ENCODE measurements at regions not wholly inside any gene's neighbourhood (a gene's known extent, or its start where the extent isn't known, plus 50 kb on each side); places are given as distances from the start of the nearest gene placed in this dataset.

DNA sequence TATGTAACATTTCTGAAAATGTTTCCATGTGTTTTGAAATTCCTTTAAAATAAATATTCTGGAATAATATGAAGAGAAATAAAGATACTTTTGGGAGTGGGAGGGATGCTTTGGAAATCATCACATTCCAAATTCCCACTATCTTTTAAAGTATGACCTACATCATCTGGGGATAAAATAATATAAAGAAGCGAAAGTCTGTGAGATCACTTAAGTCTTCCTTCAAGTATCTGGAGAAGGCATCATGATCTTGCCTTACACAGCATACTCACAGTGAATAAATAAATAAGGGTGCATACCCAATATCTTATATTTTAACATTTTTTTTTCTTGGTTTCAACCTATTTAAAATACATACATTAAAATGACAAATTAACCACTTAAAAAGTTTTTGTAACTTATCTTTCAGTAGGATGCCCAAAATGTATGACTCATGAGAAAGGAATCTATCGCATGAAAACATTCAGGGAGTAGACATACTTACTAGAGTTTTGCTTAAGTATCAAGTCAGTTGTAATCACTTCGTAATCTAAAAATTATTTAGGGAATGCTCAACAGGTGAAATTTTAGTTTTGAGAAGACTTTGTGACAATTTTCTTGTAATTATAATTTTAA, 248.3 kb upstream of the COL3A1 start:
- TF ChIP-seq, protein P1, sequence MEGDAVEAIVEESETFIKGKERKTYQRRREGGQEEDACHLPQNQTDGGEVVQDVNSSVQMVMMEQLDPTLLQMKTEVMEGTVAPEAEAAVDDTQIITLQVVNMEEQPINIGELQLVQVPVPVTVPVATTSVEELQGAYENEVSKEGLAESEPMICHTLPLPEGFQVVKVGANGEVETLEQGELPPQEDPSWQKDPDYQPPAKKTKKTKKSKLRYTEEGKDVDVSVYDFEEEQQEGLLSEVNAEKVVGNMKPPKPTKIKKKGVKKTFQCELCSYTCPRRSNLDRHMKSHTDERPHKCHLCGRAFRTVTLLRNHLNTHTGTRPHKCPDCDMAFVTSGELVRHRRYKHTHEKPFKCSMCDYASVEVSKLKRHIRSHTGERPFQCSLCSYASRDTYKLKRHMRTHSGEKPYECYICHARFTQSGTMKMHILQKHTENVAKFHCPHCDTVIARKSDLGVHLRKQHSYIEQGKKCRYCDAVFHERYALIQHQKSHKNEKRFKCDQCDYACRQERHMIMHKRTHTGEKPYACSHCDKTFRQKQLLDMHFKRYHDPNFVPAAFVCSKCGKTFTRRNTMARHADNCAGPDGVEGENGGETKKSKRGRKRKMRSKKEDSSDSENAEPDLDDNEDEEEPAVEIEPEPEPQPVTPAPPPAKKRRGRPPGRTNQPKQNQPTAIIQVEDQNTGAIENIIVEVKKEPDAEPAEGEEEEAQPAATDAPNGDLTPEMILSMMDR (IDR thresholded peaks at IDR 0.05): no peak
- no peak for TF ChIP-seq EP300 (IDR thresholded peaks at IDR 0.05)
- TF ChIP-seq POLR2A (IDR thresholded peaks at IDR 0.05): no peak

Data from ovary (tissue), 3 donors.